CD14-positive monocyte (primary cell): ENCODE measurements at regions not wholly inside any gene's neighbourhood (a gene's known extent, or its start where the extent isn't known, plus 50 kb on each side); places are given as distances from the start of the nearest gene placed in this dataset.

Experiments
- DNase-seq, 3 donors: peaks; one replicate each; pipeline ENCODE4 v3.0.0-alpha.2; 2011 to 2022
- H2AFZ ChIP-seq: 2 replicates; pipeline ENCODE4 v1.6.0; 2012; ENCODE audit warnings: mild to moderate bottlenecking, low read depth, low read length, inconsistent platforms; ENCODE audit not compliant: insufficient read depth, poor library complexity, severe bottlenecking
- H3K27ac ChIP-seq, 2 donors: 1 replicate in 1 of 2; 2 replicates in 1 of 2; pipeline ENCODE4 v1.5.1; 2012 to 2013; ENCODE audit warnings: low read length in 2 of 2, control low read depth in 1 of 2, inconsistent platforms in 1 of 2, low read depth in 1 of 2, mild to moderate bottlenecking in 1 of 2
- H3K27me3 ChIP-seq, 2 donors: one replicate each; pipeline versions ENCODE4 v1.6.0 to v1.6.1; 2011 to 2013; ENCODE audit warnings: low read length in 2 of 2; ENCODE audit not compliant: control insufficient read depth in 2 of 2, insufficient read depth in 2 of 2
- H3K36me3 ChIP-seq, 2 donors: replicated peaks in 1 of 2; 1 replicate in 1 of 2; 2 replicates in 1 of 2; pipeline versions ENCODE4 v1.5.1 to v1.6.1; 2012 to 2013; ENCODE audit warnings: low read length in 2 of 2, control low read depth in 1 of 2, inconsistent platforms in 1 of 2, mild to moderate bottlenecking in 1 of 2; ENCODE audit not compliant: insufficient read depth in 2 of 2, control insufficient read depth in 1 of 2
- H3K4me1 ChIP-seq, 2 donors: 1 replicate in 1 of 2; 2 replicates in 1 of 2; pipeline versions ENCODE4 v1.5.1 to v1.6.1; 2012 to 2013; ENCODE audit warnings: low read length in 2 of 2, control low read depth in 1 of 2, inconsistent platforms in 1 of 2, mild to moderate bottlenecking in 1 of 2, moderate library complexity in 1 of 2; ENCODE audit not compliant: insufficient read depth in 2 of 2, control insufficient read depth in 1 of 2
- H3K4me2 ChIP-seq: replicated peaks from 2 replicates; pipeline ENCODE3; 2012; ENCODE audit warnings: low read length, moderate library complexity, mild to moderate bottlenecking; ENCODE audit not compliant: poor library complexity, severe bottlenecking; ENCODE audit errors: extremely low read depth
- H3K4me3 ChIP-seq, 3 experiments: fragments of 200-600 bp in 1 of 3; sonication (generic) in 1 of 3; replicated peaks in 1 of 3; 1 replicate in 2 of 3; 2 replicates in 1 of 3; pipeline ENCODE4 v1.5.1; 2011 to 2013; ENCODE audit warnings: low read length in 3 of 3, mild to moderate bottlenecking in 3 of 3, control low read depth in 2 of 3, low read depth in 2 of 3, inconsistent platforms in 1 of 3, moderate library complexity in 1 of 3
- H3K79me2 ChIP-seq: 2 replicates; pipeline ENCODE4 v1.6.0; 2012; ENCODE audit warnings: mild to moderate bottlenecking, control low read depth, inconsistent platforms, low read length, moderate library complexity; ENCODE audit not compliant: insufficient read depth
- H3K9ac ChIP-seq: 2 replicates; pipeline ENCODE4 v1.6.0; 2017; ENCODE audit warnings: low read length, mild to moderate bottlenecking; ENCODE audit not compliant: insufficient read depth, poor library complexity, severe bottlenecking
- H3K9me3 ChIP-seq, 2 donors: replicated peaks in 1 of 2; 1 replicate in 1 of 2; 2 replicates in 1 of 2; pipeline versions ENCODE4 v1.5.1 to v1.6.1; 2012 to 2013; ENCODE audit warnings: low read length in 2 of 2, control low read depth in 1 of 2; ENCODE audit not compliant: control insufficient read depth in 1 of 2, insufficient read depth in 1 of 2
- H4K20me1 ChIP-seq: 2 replicates; pipeline ENCODE4 v1.6.0; 2012; ENCODE audit warnings: mild to moderate bottlenecking, low read length, control low read depth, moderate library complexity; ENCODE audit not compliant: insufficient read depth
- H3K27ac Mint-ChIP-seq, 7 donors: one replicate each; pipeline ENCODE4 v1.8.0; 2020; ENCODE audit warnings: mild to moderate bottlenecking in 7 of 7, mixed read lengths in 7 of 7, moderate library complexity in 6 of 7, inconsistent platforms in 2 of 7
- H3K27me3 Mint-ChIP-seq, 3 donors: one replicate each; pipeline ENCODE4 v1.8.0; 2021 to 2022; ENCODE audit warnings: low read depth in 3 of 3, mild to moderate bottlenecking in 3 of 3, mixed read lengths in 3 of 3, moderate library complexity in 3 of 3, inconsistent platforms in 1 of 3
- H3K36me3 Mint-ChIP-seq, 2 donors: one replicate each; pipeline ENCODE4 v1.8.0; 2020; ENCODE audit warnings: mixed read lengths in 2 of 2, inconsistent platforms in 1 of 2, mild to moderate bottlenecking in 1 of 2
- H3K4me1 Mint-ChIP-seq: one replicate; pipeline ENCODE4 v1.8.0; 2020; ENCODE audit warnings: mild to moderate bottlenecking, mixed read lengths
- H3K4me3 Mint-ChIP-seq, 2 donors: one replicate each; pipeline ENCODE4 v1.8.0; 2020; ENCODE audit warnings: mild to moderate bottlenecking in 2 of 2, mixed read lengths in 2 of 2, moderate library complexity in 1 of 2
- H3K9me3 Mint-ChIP-seq, 7 donors: one replicate each; pipeline ENCODE4 v1.8.0; 2020 to 2022; ENCODE audit warnings: mixed read lengths in 7 of 7, mild to moderate bottlenecking in 6 of 7, moderate library complexity in 6 of 7, inconsistent platforms in 2 of 7
- WGBS: methylation state at CpG from one replicate; pipeline ENCODE4 v1.1.5; 2013; ENCODE audit warnings: missing lambda C conversion rate; ENCODE audit not compliant: insufficient coverage; 5-methylcytosine and 5-hydroxymethylcytosine counted together
- intact Hi-C, 2 donors: fragments of 100-400 bp; cut with micrococcal nuclease; formaldehyde crosslinking; loops; one replicate each; pipeline versions ENCODE4 v1.15.0 to v1.15.1; 2023
- TF ChIP-seq, protein P1 (sequence below): fragments of 200-600 bp; IDR thresholded peaks from one replicate; pipeline ENCODE4 v1.8.0; 2022; ENCODE audit warnings: antibody characterized with exemption, mild to moderate bottlenecking

GRCh38 chr9:26329974-26330373 is 562.6 kb downstream of the CAAP1 start:
- H3K9me3 Mint-ChIP-seq: no peaks in the 10 kb centered on the region
- no peak for DNase-seq
- Histone ChIP-seq H3K4me3 (no peak overlapping the region), H3K27me3 (no peaks in the 10 kb centered on the region), H3K9ac (no peak overlapping the region), H3K27ac (no peak overlapping the region), H3K79me2 (no peaks in the 10 kb centered on the region), H3K36me3 (no peaks in the 10 kb centered on the region), H4K20me1 (no peaks in the 10 kb centered on the region), H2AFZ (no peak overlapping the region), H3K4me1 (no peaks in the 10 kb centered on the region), H3K4me2 (no peak overlapping the region), H3K9me3 (no peaks in the 10 kb centered on the region)
- H3K4me1 Mint-ChIP-seq: no peaks in the 10 kb centered on the region
- WGBS: 89% methylated on average over 3 of the region's 3 CpGs
- TF ChIP-seq, protein P1, sequence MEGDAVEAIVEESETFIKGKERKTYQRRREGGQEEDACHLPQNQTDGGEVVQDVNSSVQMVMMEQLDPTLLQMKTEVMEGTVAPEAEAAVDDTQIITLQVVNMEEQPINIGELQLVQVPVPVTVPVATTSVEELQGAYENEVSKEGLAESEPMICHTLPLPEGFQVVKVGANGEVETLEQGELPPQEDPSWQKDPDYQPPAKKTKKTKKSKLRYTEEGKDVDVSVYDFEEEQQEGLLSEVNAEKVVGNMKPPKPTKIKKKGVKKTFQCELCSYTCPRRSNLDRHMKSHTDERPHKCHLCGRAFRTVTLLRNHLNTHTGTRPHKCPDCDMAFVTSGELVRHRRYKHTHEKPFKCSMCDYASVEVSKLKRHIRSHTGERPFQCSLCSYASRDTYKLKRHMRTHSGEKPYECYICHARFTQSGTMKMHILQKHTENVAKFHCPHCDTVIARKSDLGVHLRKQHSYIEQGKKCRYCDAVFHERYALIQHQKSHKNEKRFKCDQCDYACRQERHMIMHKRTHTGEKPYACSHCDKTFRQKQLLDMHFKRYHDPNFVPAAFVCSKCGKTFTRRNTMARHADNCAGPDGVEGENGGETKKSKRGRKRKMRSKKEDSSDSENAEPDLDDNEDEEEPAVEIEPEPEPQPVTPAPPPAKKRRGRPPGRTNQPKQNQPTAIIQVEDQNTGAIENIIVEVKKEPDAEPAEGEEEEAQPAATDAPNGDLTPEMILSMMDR: no peak
- no peak overlapping the region for H3K27ac Mint-ChIP-seq
- no peaks in the 10 kb centered on the region for H3K27me3 Mint-ChIP-seq
- no peaks in the 10 kb centered on the region for H3K36me3 Mint-ChIP-seq
- intact Hi-C loops: no loop called here
- no peak overlapping the region for H3K4me3 Mint-ChIP-seq

- Histone ChIP-seq H3K4me3 (no peak overlapping the region), H2AFZ (no peak overlapping the region), H3K4me2 (no peak overlapping the region), H3K36me3 (no peaks in the 10 kb centered on the region), H3K79me2 (no peaks in the 10 kb centered on the region), H3K4me1 (no peaks in the 10 kb centered on the region), H4K20me1 (no peaks in the 10 kb centered on the region), H3K9me3 (no peaks in the 10 kb centered on the region), H3K27ac (no peak overlapping the region), H3K9ac (no peak overlapping the region), H3K27me3 (no peaks in the 10 kb centered on the region)
- TF ChIP-seq, protein P1: peak; percentile 26
- Mint-ChIP-seq H3K9me3 (no peaks in the 10 kb centered on the region), H3K36me3 (no peaks in the 10 kb centered on the region), H3K27ac (no peak overlapping the region), H3K4me1 (no peaks in the 10 kb centered on the region), H3K4me3 (no peak overlapping the region), H3K27me3 (no peaks in the 10 kb centered on the region)
- DNase-seq: no peak
- intact Hi-C loops: no loop called here
- WGBS: no CpG with 5 or more reads among the region's 3 CpGs
These were observed 566.0 kb downstream of the CAAP1 start for GRCh38 chr9:26326563-26326962.
